Stimulated activated CD4-positive, alpha-beta T cell treated with anti-CD3 and anti-CD28 coated beads, Interleukin-2, amount 100 ng/mL, for 4 hours (primary cell): ENCODE measurements at regions not wholly inside any gene's neighbourhood (a gene's known extent, or its start where the extent isn't known, plus 50 kb on each side); places are given as distances from the start of the nearest gene placed in this dataset.
"Not testable (repeated sequence)": the region's sequence is repeated elsewhere in the genome, so short reads cannot be mapped to it uniquely, and the experiment has no call there.

Experiments used
- DNase-seq: peaks from one replicate; pipeline ENCODE4 v3.0.0-alpha.2; 2020; ENCODE audit warnings: low read depth

- DNase-seq = no peak
These were observed 224.8 kb downstream of the RPAP3 start for GRCh38 chr12:47481041-47481440.

- DNase-seq = no peak
These were observed 227.4 kb downstream of the RPAP3 start for GRCh38 chr12:47478426-47478825.

- no peak for DNase-seq
These were observed 232.7 kb downstream of the RPAP3 start for GRCh38 chr12:47473091-47473490.

GRCh38 chr12:47470349-47470748 is 235.5 kb downstream of the RPAP3 start:
- DNase-seq = not testable (repeated sequence)

GRCh38 chr12:47463918-47464317 is 241.9 kb downstream of the RPAP3 start:
- not testable (repeated sequence) for DNase-seq

GRCh38 chr12:47458279-47458678 is 247.6 kb downstream of the RPAP3 start:
- DNase-seq = no peak

- no peak for DNase-seq
These were observed 256.0 kb downstream of the RPAP3 start for GRCh38 chr12:47449797-47450196.

GRCh38 chr12:47442310-47442709 is 263.5 kb downstream of the RPAP3 start:
- DNase-seq = no peak

GRCh38 chr12:47441490-47441889 is 264.3 kb downstream of the RPAP3 start:
- DNase-seq = no peak

- no peak for DNase-seq
These were observed 267.7 kb downstream of the RPAP3 start for GRCh38 chr12:47438175-47438574.

- DNase-seq = no peak
These were observed 268.3 kb downstream of the RPAP3 start for GRCh38 chr12:47437570-47437969.

- no peak for DNase-seq
These were observed 272.0 kb downstream of the RPAP3 start for GRCh38 chr12:47433876-47434275.

- DNase-seq = peak; percentile 28
These were observed 279.0 kb downstream of the RPAP3 start for GRCh38 chr12:47426678-47427309.

- DNase-seq = no peak
These were observed 283.2 kb downstream of the RPAP3 start for GRCh38 chr12:47422611-47423010.

- no peak for DNase-seq
These were observed 286.3 kb downstream of the RPAP3 start for GRCh38 chr12:47419497-47419896.

GRCh38 chr12:47417955-47418354 is 287.9 kb downstream of the RPAP3 start:
- no peak for DNase-seq

- DNase-seq = no peak
These were observed 288.7 kb downstream of the RPAP3 start for GRCh38 chr12:47417121-47417520.

- DNase-seq = no peak
These were observed 290.8 kb downstream of the RPAP3 start for GRCh38 chr12:47415054-47415453.

- DNase-seq = no peak
These were observed 291.3 kb downstream of the RPAP3 start for GRCh38 chr12:47414511-47414910.

GRCh38 chr12:47413806-47414205 is 292.0 kb downstream of the RPAP3 start:
- DNase-seq = no peak

- DNase-seq = no peak
These were observed 293.1 kb downstream of the RPAP3 start for GRCh38 chr12:47412601-47413236.

- no peak for DNase-seq
These were observed 293.9 kb downstream of the RPAP3 start for GRCh38 chr12:47411966-47412365.

GRCh38 chr12:47410862-47411261 is 295.0 kb downstream of the RPAP3 start:
- DNase-seq = no peak

- DNase-seq = no peak
These were observed 295.4 kb downstream of the RPAP3 start for GRCh38 chr12:47410383-47410782.
